ENCODE measurements at regions not wholly inside any gene's neighbourhood (a gene's known extent, or its start where the extent isn't known, plus 50 kb on each side); places are given as distances from the start of the nearest gene placed in this dataset.

DNA sequence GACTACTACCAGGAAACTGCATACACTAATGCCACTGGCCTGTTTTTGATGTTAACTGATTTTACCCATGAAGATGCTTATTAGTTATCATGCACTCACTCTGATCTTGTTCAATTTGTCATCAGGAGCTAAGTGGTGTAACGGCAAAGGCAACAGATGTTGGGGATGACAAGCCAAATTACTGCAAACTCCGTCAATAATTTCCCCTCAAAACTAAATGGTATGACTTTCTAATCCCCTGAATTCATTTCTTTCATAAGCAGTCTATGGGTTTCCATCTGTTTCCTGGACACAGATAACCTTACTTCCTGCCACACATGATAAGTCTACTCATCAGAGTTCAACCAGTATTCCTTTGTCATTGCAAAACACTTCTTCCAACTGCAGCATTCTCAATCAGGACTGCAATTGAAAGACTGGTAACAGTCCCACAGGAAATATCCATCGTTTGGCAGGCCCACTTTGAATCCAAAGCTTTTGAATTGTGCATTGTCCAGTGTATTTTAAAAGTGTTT, 96.2 kb upstream of the SMC2 start:
- Histone ChIP-seq H3K23ac (ENCODE audit: insufficient read length) (no peak overlapping the region), H3K9me3 (ENCODE audit: insufficient read depth in 2 of 2, low read depth in 1 of 2, low read length in 1 of 2) (no peaks in the 10 kb centered on the region; a peak in 1 of 4 replicates), H3K79me1 (ENCODE audit: low read depth, low read length) (no peaks in the 10 kb centered on the region), H2BK15ac (ENCODE audit: low read length) (no peak overlapping the region), H3K23me2 (ENCODE audit: low read depth, low read length) (no peaks in the 10 kb centered on the region), H3K4me2 (ENCODE audit: insufficient read depth in 1 of 2, low read depth in 2 of 2, low read length in 2 of 2) (no peak overlapping the region), H3K4ac (replicated peaks; ENCODE audit: insufficient read length, low read depth, low read length) (no peak overlapping the region), H3K4me3 (ENCODE audit: extremely low read depth in 1 of 4, insufficient read depth in 2 of 4, low read depth in 3 of 4, low read length in 4 of 4) (no peak overlapping the region), H3K27me3 (replicated peaks in 1 of 4; ENCODE audit: control insufficient read depth in 3 of 4, extremely low read depth in 1 of 4, insufficient read depth in 3 of 4, low read length in 3 of 4) (no peaks in the 10 kb centered on the region), H3K9ac (replicated peaks in 1 of 4; ENCODE audit: extremely low read depth in 1 of 4, low read depth in 3 of 4, low read length in 3 of 4) (no peak overlapping the region), H3K79me2 (ENCODE audit: control insufficient read depth in 1 of 2, insufficient read depth in 2 of 2, low read length in 2 of 2) (no peaks in the 10 kb centered on the region), H4K8ac (ENCODE audit: extremely low read depth, insufficient read depth, low read length) (no peak overlapping the region), H3K36me3 (ENCODE audit: control insufficient read depth in 2 of 4, insufficient read depth in 4 of 4, low read length in 3 of 4) (no peaks in the 10 kb centered on the region), H3K4me1 (replicated peaks in 1 of 4; ENCODE audit: control insufficient read depth in 3 of 4, insufficient read depth in 4 of 4, low read length in 3 of 4) (no peaks in the 10 kb centered on the region), H2BK120ac (replicated peaks; ENCODE audit: low read depth, low read length) (no peak overlapping the region), H3K27ac (ENCODE audit: low read depth, low read length) (no peak overlapping the region), H2AFZ (ENCODE audit: low read length) (peak overlapping the region; percentile 53; the same call in 1 of the 2 replicates), H3K56ac (replicated peaks; ENCODE audit: insufficient read length, low read depth, low read length) (no peak overlapping the region), H4K5ac (ENCODE audit: insufficient read length, low read depth, low read length) (no peak overlapping the region), H3K14ac (ENCODE audit: insufficient read length) (no peak overlapping the region), H2AK5ac (ENCODE audit: low read depth, low read length) (no peak overlapping the region), H3K18ac (ENCODE audit: extremely low read depth, low read length) (no peak overlapping the region), H2BK20ac (ENCODE audit: low read length) (no peak overlapping the region), H4K20me1 (replicated peaks in 1 of 2; ENCODE audit: control insufficient read depth in 1 of 2, insufficient read depth in 2 of 2, low read length in 2 of 2) (no peaks in the 10 kb centered on the region), H2BK5ac (ENCODE audit: low read depth, low read length) (no peak overlapping the region), H4K91ac (replicated peaks; ENCODE audit: insufficient read length, low read length) (no peak overlapping the region), H2BK12ac (ENCODE audit: low read depth, low read length) (no peak overlapping the region)
- 93% methylated on average over 3 of the region's 3 CpGs; no CpG with 5 or more reads in 1 of the 2 experiments for WGBS, 2 experiments (ENCODE audit: extremely low coverage in 1 of 2, insufficient coverage in 1 of 2, insufficient read length in 1 of 2, insufficient replicate concordance in 2 of 2, low coverage in 1 of 2, low lambda C conversion rate in 2 of 2, missing lambda C conversion rate in 1 of 2)
- DNase-seq (ENCODE audit: low read depth in 1 of 2, low spot score in 2 of 2) (no peak), FAIRE-seq (no peak)
- CTCF ChIA-PET (ENCODE audit: partially characterized antibody) = interaction anchor here (0.6 kb wide), 1 partner anchor 338 kb away, joined by 3 read pairs; no protein-coding TSS in a partner anchor
- TF ChIP-seq SP4 (IDR thresholded peaks at IDR 0.05; ENCODE audit: low read length) = no peak
- no peak for TF ChIP-seq NANOG (IDR thresholded peaks at IDR 0.05; ENCODE audit: insufficient read depth, low read depth, low read length, poor library complexity, severe bottlenecking)
- TF ChIP-seq, protein P1, sequence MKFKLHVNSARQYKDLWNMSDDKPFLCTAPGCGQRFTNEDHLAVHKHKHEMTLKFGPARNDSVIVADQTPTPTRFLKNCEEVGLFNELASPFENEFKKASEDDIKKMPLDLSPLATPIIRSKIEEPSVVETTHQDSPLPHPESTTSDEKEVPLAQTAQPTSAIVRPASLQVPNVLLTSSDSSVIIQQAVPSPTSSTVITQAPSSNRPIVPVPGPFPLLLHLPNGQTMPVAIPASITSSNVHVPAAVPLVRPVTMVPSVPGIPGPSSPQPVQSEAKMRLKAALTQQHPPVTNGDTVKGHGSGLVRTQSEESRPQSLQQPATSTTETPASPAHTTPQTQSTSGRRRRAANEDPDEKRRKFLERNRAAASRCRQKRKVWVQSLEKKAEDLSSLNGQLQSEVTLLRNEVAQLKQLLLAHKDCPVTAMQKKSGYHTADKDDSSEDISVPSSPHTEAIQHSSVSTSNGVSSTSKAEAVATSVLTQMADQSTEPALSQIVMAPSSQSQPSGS (IDR thresholded peaks at IDR 0.05; ENCODE audit: low read length) = no peak
- no peak for TF ChIP-seq CEBPB (IDR thresholded peaks at IDR 0.05; ENCODE audit: low read depth, low read length)
- no peak for TF ChIP-seq SAP30 (IDR thresholded peaks at IDR 0.05; ENCODE audit: insufficient read depth, insufficient replicate concordance, low read length)
- TF ChIP-seq TBP (IDR thresholded peaks at IDR 0.05; ENCODE audit: low read depth, low read length) = no peak
- TF ChIP-seq FOSL1 (IDR thresholded peaks at IDR 0.05; ENCODE audit: insufficient read depth, low read depth, low read length) = no peak
- no peak for TF ChIP-seq RAD21 (IDR thresholded peaks at IDR 0.05 in 1 of 2, conservative IDR thresholded peaks at IDR 0.05 in 1 of 2; ENCODE audit: low read depth in 2 of 2, low read length in 2 of 2)
- no peak for TF ChIP-seq HDAC6 (IDR thresholded peaks at IDR 0.05; ENCODE audit: low read depth, low read length)
- TF ChIP-seq ASH2L (IDR thresholded peaks at IDR 0.05; ENCODE audit: low read length) = no peak
- POLR2A ChIA-PET (ENCODE audit: partially characterized antibody) = no interaction called here
